GM19351 (cell line): ENCODE measurements at regions not wholly inside any gene's neighbourhood (a gene's known extent, or its start where the extent isn't known, plus 50 kb on each side); places are given as distances from the start of the nearest gene placed in this dataset.
"Not testable (repeated sequence)": the region's sequence is repeated elsewhere in the genome, so short reads cannot be mapped to it uniquely, and the experiment has no call there.

Experiments
- ATAC-seq: cut with Tn5 transposase; IDR thresholded peaks from one replicate; pipeline ENCODE4 v1.9.1; 2021; ENCODE audit warnings: mild to moderate bottlenecking, moderate library complexity; ENCODE audit not compliant: unreplicated experiment

- not testable (repeated sequence) for ATAC-seq
These were observed 56.9 kb upstream of the NBPF20 start for GRCh38 chr1:145482214-145482860.

DNA sequence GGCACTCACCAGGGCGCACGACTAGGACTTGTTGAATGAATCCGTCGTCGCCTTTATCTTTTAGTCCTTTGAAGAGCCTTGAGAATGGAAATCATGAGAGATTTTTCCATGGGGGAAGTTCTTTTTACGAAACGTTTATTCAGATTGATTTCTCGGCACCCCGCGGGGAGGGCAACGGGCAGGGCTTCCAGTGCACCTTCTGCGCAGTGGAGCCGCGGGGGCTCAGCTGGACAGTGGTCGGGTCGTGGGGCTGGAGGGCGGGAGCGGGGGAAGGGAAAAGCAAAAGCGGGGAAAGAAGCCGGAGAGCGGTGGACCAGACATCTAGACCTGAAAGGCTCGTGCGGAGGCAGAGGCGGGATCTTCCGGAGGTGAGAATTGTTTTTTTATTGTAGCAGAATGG lies 50.6 kb upstream of the NBPF20 start:
- not testable (repeated sequence) for ATAC-seq

DNA sequence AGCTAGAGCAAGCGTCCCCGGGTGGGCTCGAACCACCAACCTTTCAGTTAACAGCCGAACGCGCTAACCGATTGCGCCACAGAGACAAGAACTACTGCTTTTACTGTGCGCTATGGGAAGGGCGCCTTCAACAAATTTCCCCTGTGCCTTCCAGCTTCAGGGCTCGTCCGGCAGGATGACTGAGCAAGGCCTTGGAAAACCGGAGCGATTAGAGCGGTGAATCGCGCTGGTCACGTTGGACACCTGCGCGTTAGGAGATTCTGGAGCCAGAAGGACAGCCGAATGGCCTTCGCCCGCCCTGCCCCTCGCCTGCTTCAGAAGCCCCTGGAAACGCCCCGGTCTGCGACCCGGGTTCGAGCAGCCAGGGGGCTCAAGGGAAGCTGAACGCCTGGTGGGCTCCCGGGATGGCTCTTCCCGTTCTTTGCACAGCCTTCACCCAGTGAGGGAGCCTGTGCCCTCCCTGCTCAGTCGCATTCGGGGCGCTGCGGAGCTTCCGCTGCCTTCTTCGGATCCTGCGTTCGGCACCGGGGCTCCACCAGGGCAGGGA lies 50.0 kb upstream of the NBPF20 start:
- ATAC-seq, result not testable (repeated sequence)
